ENCODE measurements at regions not wholly inside any gene's neighbourhood (a gene's known extent, or its start where the extent isn't known, plus 50 kb on each side); places are given as distances from the start of the nearest gene placed in this dataset.
A peak's percentile ranks its signal among the peaks of the same experiment; 100 is the strongest.

GRCh38 chr9:109868207-109868606 lies 88.2 kb downstream of the PALM2AKAP2 start:
- Mint-ChIP-seq H3K27me3 (ENCODE audit: low read depth) (no peaks in the 10 kb centered on the region), H3K36me3 (no peaks in the 10 kb centered on the region), H3K4me3 (no peak overlapping the region), H3K27ac (peak overlapping the region; percentile 18), H3K9me3 (peaks cover 5% of the 10 kb centered on the region), H3K4me1 (peaks cover 25% of the 10 kb centered on the region)
- DNase-seq (ENCODE audit: low spot score in 2 of 2, unreplicated experiment in 2 of 2): no peak
- TF ChIP-seq CTCF (IDR thresholded peaks at IDR 0.05; ENCODE audit: unreplicated experiment): no peak

GRCh38 chr9:109868722-109869121 lies 88.7 kb downstream of the PALM2AKAP2 start:
- DNase-seq (ENCODE audit: low spot score in 2 of 2, unreplicated experiment in 2 of 2): no peak
- Mint-ChIP-seq H3K27ac (peak overlapping the region; percentile 60), H3K4me3 (no peak overlapping the region), H3K4me1 (peaks cover 25% of the 10 kb centered on the region), H3K9me3 (peaks cover 5% of the 10 kb centered on the region), H3K27me3 (ENCODE audit: low read depth) (no peaks in the 10 kb centered on the region), H3K36me3 (no peaks in the 10 kb centered on the region)
- no peak for TF ChIP-seq CTCF (IDR thresholded peaks at IDR 0.05; ENCODE audit: unreplicated experiment)

GRCh38 chr9:109870365-109870764 lies 90.4 kb downstream of the PALM2AKAP2 start:
- Mint-ChIP-seq H3K36me3 (no peaks in the 10 kb centered on the region), H3K9me3 (no peaks in the 10 kb centered on the region), H3K4me3 (no peak overlapping the region), H3K4me1 (peaks cover 25% of the 10 kb centered on the region), H3K27me3 (ENCODE audit: low read depth) (no peaks in the 10 kb centered on the region), H3K27ac (no peak overlapping the region)
- TF ChIP-seq CTCF (IDR thresholded peaks at IDR 0.05; ENCODE audit: unreplicated experiment): no peak
- no peak for DNase-seq (ENCODE audit: low spot score in 2 of 2, unreplicated experiment in 2 of 2)

- H3K4me1 Mint-ChIP-seq: peaks cover 9% of the 10 kb centered on the region
- no peaks in the 10 kb centered on the region for H3K27me3 Mint-ChIP-seq (ENCODE audit: low read depth)
- H3K36me3 Mint-ChIP-seq: no peaks in the 10 kb centered on the region
- H3K27ac Mint-ChIP-seq: peak overlapping the region; percentile 28
- H3K9me3 Mint-ChIP-seq: no peaks in the 10 kb centered on the region
- TF ChIP-seq CTCF (IDR thresholded peaks at IDR 0.05; ENCODE audit: unreplicated experiment): no peak
- DNase-seq (ENCODE audit: low spot score in 2 of 2, unreplicated experiment in 2 of 2): no peak
- no peak overlapping the region for H3K4me3 Mint-ChIP-seq
Measured at GRCh38 chr9:109872901-109873300, 92.9 kb downstream of the PALM2AKAP2 start.

- TF ChIP-seq CTCF (IDR thresholded peaks at IDR 0.05; ENCODE audit: unreplicated experiment): no peak
- Mint-ChIP-seq H3K4me3 (no peak overlapping the region), H3K4me1 (no peaks in the 10 kb centered on the region), H3K36me3 (peaks cover 10% of the 10 kb centered on the region), H3K27me3 (ENCODE audit: low read depth) (no peaks in the 10 kb centered on the region), H3K27ac (no peak overlapping the region), H3K9me3 (no peaks in the 10 kb centered on the region)
- no peak for DNase-seq (ENCODE audit: low spot score in 2 of 2, unreplicated experiment in 2 of 2)
Measured at GRCh38 chr9:109875495-109876129, 95.6 kb downstream of the PALM2AKAP2 start.

Data from mesothelial cell of epicardium (in vitro differentiated cells).